Right lobe of liver (tissue), 6 donors: ENCODE measurements at regions not wholly inside any gene's neighbourhood (a gene's known extent, or its start where the extent isn't known, plus 50 kb on each side); places are given as distances from the start of the nearest gene placed in this dataset.

ENCODE experiments used
- ATAC-seq, 4 donors: fragments of 200-7000 bp; cut with Tn5 transposase; one replicate each; pipeline ENCODE4 v1.9.1; 2020; ENCODE audit warnings: mild to moderate bottlenecking in 4 of 4, moderate library complexity in 4 of 4
- DNase-seq, 3 donors: peaks; one replicate each; pipeline ENCODE4 v3.0.0-alpha.2; 2020
- H3K27ac ChIP-seq, 3 donors: fragments of 200-600 bp; one replicate each; pipeline ENCODE4 v1.8.0; 2022
- H3K27me3 ChIP-seq, 2 donors: fragments of 200-600 bp; one replicate each; pipeline ENCODE4 v1.8.0; 2022
- H3K36me3 ChIP-seq, 4 donors: fragments of 200-600 bp; sonication (generic) in 1 of 4; one replicate each; pipeline versions ENCODE4 v1.5.1 to v1.8.0; 2017 to 2022; ENCODE audit warnings: control low read depth in 1 of 4
- H3K4me1 ChIP-seq, 4 donors: fragments of 200-600 bp; sonication (generic) in 1 of 4; one replicate each; pipeline versions ENCODE4 v1.5.1 to v1.8.0; 2017 to 2022; ENCODE audit warnings: control low read depth in 1 of 4
- H3K4me3 ChIP-seq, 3 donors: fragments of 200-600 bp; one replicate each; pipeline ENCODE4 v1.8.0; 2022
- H3K9me3 ChIP-seq, 4 donors: fragments of 200-600 bp; sonication (generic) in 1 of 4; one replicate each; pipeline versions ENCODE4 v1.5.1 to v1.8.0; 2017 to 2022; ENCODE audit warnings: control low read depth in 1 of 4
- POLR2A ChIP-seq: fragments of 450-650 bp; IDR thresholded peaks from one replicate; pipeline ENCODE4 v1.6.1; 2017; ENCODE audit warnings: antibody characterized with exemption, mild to moderate bottlenecking
- WGBS: methylation state at CpG from one replicate; pipeline ENCODE4 v1.1.6; 2018; ENCODE audit warnings: low coverage, low lambda C conversion rate; ENCODE audit not compliant: insufficient coverage; ENCODE audit errors: missing lambda C conversion rate; 5-methylcytosine and 5-hydroxymethylcytosine counted together
- intact Hi-C, 2 donors: fragments of 100-400 bp; cut with DNase I; formaldehyde crosslinking; loops; one replicate each; pipeline versions ENCODE4 v1.11.2 to v1.14.1; 2022
- TF ChIP-seq, protein P1 (sequence below), 4 donors: fragments of 200-600 bp in 3 of 4; fragments of 450-650 bp in 1 of 4; IDR thresholded peaks; one replicate each; pipeline versions ENCODE4 v1.5.1 to v1.8.0; 2016 to 2022; ENCODE audit warnings: antibody characterized with exemption in 4 of 4, mild to moderate bottlenecking in 2 of 4
- donor health status: DM: no; HTN: yes; CAD: no.
- donor health status: DM: no; HTN: no; CAD: no.
- donor health status: DM: no; HTN: no; CAD: no.
- donor health status: DM: no; HTN: yes; CAD: no.
- donor health status: DM: no; HTN: yes; CAD: no.

DNA sequence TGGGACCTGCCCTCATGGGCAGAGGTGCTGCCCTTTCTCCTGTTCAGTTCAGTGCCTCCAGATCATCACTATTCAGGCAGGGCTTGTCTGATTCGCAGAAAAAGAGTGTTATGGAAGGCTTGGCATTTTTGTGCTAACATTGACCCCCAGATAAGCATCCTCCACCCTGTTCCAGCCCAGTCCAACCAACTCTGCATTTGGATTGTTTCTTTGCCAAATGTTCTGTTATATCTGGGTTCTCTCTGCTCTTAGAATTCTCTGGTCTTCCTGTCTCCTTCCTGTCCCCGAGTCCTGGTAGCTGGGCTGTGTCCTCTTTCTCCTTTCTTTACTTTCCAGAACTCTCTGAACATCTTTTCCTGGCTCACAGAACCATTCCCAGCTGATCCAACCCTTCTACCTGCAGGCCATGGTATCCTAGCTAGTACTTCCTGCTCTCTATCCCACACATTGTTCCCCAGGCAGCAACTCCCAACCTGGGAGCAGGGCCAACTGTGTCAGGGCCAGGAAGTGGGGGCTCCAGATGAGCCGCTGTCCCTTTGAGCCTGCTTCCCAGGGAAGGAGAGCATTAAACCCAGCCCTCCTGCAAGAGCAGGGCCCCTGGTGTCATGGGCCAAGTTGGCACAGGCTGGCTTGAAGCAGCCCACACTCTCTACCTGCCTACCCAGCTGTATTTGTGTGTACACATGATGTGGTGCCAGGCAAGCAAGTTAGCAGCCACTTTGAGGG is 280.7 kb upstream of the CADM1 start:
- DNase-seq (peak in 1 of 3 donors; percentile 29), ATAC-seq (peak in 3 of 4 donors; percentile 26 to 62 (median 34))
- no peaks in the 10 kb centered on the region for H3K4me1 ChIP-seq
- no peak for TF ChIP-seq POLR2A
- TF ChIP-seq, protein P1, sequence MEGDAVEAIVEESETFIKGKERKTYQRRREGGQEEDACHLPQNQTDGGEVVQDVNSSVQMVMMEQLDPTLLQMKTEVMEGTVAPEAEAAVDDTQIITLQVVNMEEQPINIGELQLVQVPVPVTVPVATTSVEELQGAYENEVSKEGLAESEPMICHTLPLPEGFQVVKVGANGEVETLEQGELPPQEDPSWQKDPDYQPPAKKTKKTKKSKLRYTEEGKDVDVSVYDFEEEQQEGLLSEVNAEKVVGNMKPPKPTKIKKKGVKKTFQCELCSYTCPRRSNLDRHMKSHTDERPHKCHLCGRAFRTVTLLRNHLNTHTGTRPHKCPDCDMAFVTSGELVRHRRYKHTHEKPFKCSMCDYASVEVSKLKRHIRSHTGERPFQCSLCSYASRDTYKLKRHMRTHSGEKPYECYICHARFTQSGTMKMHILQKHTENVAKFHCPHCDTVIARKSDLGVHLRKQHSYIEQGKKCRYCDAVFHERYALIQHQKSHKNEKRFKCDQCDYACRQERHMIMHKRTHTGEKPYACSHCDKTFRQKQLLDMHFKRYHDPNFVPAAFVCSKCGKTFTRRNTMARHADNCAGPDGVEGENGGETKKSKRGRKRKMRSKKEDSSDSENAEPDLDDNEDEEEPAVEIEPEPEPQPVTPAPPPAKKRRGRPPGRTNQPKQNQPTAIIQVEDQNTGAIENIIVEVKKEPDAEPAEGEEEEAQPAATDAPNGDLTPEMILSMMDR (IDR thresholded peaks at IDR 0.05): no peak
- no peaks in the 10 kb centered on the region for H3K27me3 ChIP-seq
- no peaks in the 10 kb centered on the region for H3K9me3 ChIP-seq
- WGBS: 55% methylated on average over 2 of the region's 3 CpGs
- H3K27ac ChIP-seq: no peak overlapping the region
- intact Hi-C loops: no loop called here
- no peak overlapping the region for H3K4me3 ChIP-seq
- no peaks in the 10 kb centered on the region for H3K36me3 ChIP-seq

DNA sequence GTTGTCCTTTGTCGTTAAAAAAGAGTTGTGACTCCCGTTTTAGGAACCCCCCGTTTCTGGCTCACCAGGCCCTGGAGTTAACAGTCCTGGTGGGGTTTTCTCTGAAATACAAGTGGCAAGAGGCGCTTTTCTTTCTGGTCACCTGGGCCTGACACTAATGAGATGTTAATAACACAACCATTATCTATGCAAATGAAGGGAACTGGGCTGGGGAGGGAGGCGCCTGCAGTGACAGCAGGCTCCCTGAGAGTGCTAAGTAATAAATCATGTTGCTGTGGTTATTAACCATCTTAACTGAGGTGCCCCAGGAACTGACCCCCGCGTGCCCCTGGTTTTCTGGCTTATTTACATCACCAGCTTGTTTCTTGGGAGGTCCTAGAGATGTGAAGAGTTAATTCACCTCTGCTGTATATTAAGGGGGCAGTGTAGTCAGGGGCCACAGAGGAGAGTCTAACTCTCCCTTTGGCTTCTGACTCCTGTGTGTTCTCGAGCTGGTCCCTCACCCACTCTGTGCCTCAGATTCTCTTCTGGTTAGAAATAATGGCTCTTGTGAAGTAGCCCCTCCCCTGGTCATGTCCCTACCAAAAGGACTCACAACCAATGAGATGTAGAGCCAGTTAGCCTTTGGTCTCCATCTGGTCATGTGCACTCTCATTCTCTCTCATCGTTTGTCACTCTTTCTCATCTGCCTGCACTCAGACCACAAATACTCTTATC is 276.6 kb upstream of the CADM1 start:
- H3K9me3 ChIP-seq: no peaks in the 10 kb centered on the region
- 44% methylated on average over 6 of the region's 9 CpGs for WGBS
- ATAC-seq (no peak), DNase-seq (no peak)
- no peaks in the 10 kb centered on the region for H3K27me3 ChIP-seq
- H3K4me1 ChIP-seq: no peaks in the 10 kb centered on the region
- no peak overlapping the region for H3K27ac ChIP-seq
- H3K4me3 ChIP-seq: no peak overlapping the region
- H3K36me3 ChIP-seq: no peaks in the 10 kb centered on the region
- intact Hi-C loops: no loop called here
- TF ChIP-seq POLR2A: no peak
- TF ChIP-seq, protein P1 (IDR thresholded peaks at IDR 0.05): no peak

DNA sequence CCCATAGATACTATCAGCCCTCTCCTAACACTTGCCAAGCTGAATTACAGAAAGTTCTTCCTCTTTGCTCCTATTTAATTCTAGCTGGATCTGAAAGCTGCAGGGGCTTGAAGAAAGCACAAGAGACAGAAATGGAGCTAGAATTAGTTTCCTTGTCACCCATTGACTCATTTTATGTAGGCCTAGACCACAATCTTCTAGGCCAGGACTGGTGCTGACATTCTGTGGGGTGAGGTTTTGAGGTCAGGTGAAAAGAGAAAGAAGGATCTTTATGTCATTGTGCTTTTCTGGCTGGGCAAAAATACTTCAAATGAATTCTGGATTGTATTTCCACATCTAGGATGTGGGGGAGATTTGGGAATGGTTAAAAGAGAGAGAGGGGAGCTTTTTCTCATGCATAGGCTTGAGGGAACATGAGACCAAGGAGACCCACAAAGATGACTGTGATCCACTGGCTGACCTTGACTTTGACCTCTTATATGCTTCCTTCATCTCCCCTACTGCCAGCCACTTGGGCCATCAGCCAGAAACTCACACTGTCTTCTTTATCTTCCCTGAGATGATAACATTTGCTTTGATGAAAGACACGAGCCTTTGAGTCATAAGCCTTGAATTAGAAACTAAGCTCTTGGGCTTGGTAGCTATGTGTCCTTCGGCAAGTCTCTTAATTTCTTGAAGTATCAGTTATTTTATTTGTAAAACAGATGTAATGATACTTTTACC is 274.9 kb upstream of the CADM1 start:
- Histone ChIP-seq H3K9me3 (no peaks in the 10 kb centered on the region), H3K27ac (no peak overlapping the region), H3K4me3 (no peak overlapping the region), H3K27me3 (no peaks in the 10 kb centered on the region), H3K36me3 (no peaks in the 10 kb centered on the region), H3K4me1 (no peaks in the 10 kb centered on the region)
- intact Hi-C loops: no loop called here
- DNase-seq: no peak
- 59% methylated on average over 2 of the region's 2 CpGs for WGBS
- no peak for ATAC-seq
- TF ChIP-seq POLR2A: no peak

DNA sequence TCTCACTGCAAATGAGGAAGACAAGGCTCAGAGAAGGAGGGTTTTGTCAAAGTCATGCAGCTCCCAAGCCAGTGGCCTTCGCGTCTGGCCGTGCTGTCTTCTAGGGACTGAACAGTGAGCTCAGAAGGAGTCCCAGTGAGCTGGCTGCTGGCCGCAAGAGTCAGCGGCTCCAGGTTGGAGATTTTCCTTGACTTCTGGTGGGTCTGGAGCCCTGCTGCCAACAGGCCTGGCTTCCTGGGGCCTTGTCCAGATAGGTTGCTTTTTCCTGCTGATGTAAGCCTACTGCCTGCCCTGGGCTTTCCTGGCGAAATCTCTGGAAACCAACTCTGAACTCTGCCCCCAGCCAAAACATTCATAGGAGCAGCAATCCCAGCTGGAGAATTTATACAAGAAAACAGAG is 272.7 kb upstream of the CADM1 start:
- Histone ChIP-seq H3K4me3 (no peak overlapping the region), H3K27me3 (no peaks in the 10 kb centered on the region), H3K36me3 (no peaks in the 10 kb centered on the region), H3K27ac (no peak overlapping the region), H3K4me1 (no peaks in the 10 kb centered on the region), H3K9me3 (no peaks in the 10 kb centered on the region)
- intact Hi-C loops: no loop called here
- WGBS: no CpG with 5 or more reads among the region's 6 CpGs
- ATAC-seq (peak in 2 of 4 donors; percentile 44 to 73), DNase-seq (peak in 1 of 3 donors; percentile 47)
- no peak for TF ChIP-seq POLR2A
- TF ChIP-seq, protein P1 (IDR thresholded peaks at IDR 0.05): no peak

DNA sequence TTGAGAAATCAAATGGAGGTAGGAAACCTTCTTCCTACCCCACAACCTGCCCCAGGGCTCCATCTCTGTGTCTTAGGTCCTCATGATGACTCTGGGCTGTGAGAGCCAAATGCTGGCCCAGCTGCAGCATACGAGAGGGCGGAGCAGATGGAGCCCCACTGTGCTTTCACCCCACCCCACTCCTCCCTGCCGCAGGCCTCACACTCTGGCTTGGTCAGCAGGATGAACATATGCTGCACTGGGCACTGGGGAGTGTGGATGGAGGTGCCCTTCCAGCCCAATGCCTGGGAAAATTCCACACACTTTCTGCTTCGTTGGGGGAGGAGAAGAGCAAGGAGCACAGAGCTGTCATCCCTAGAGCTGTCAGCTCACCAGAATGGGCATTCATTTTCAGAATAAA is 271.6 kb upstream of the CADM1 start:
- ATAC-seq: no peak
- Histone ChIP-seq H3K27me3 (no peaks in the 10 kb centered on the region), H3K9me3 (no peaks in the 10 kb centered on the region), H3K4me3 (no peak overlapping the region), H3K27ac (no peak overlapping the region), H3K4me1 (no peaks in the 10 kb centered on the region), H3K36me3 (no peaks in the 10 kb centered on the region)
- intact Hi-C loops: no loop called here
- 43% methylated on average over 1 of the region's 4 CpGs for WGBS
- DNase-seq: no peak
- no peak for TF ChIP-seq POLR2A
- TF ChIP-seq, protein P1 (IDR thresholded peaks at IDR 0.05): no peak
